DND-41 (cell line): ENCODE measurements at regions not wholly inside any gene's neighbourhood (a gene's known extent, or its start where the extent isn't known, plus 50 kb on each side); places are given as distances from the start of the nearest gene placed in this dataset.

ENCODE experiments used
- ATAC-seq: fragments of 200-7000 bp; cut with Tn5 transposase; 3 replicates; pipeline ENCODE4 v1.9.1; 2021; ENCODE audit warnings: low read depth; ENCODE audit not compliant: insufficient read depth
- DNase-seq: peaks from one replicate; pipeline ENCODE4 v3.0.0-alpha.2; 2020
- H2AFZ ChIP-seq: 2 replicates; pipeline ENCODE4 v1.6.0; 2012; ENCODE audit warnings: low read depth, low read length
- H3K27ac ChIP-seq: 2 replicates; pipeline ENCODE4 v1.5.1; 2012; ENCODE audit warnings: low read length, inconsistent platforms
- H3K27me3 ChIP-seq: fragments of 200-600 bp; sonication (generic); 2 replicates; pipeline ENCODE4 v1.6.0; 2012; ENCODE audit warnings: low read length, mild to moderate bottlenecking, inconsistent platforms; ENCODE audit not compliant: insufficient read depth, poor library complexity
- H3K36me3 ChIP-seq: 2 replicates; pipeline ENCODE4 v1.5.1; 2012; ENCODE audit warnings: low read length, inconsistent platforms; ENCODE audit not compliant: insufficient read depth
- H3K4me1 ChIP-seq: 2 replicates; pipeline ENCODE4 v1.5.1; 2012; ENCODE audit warnings: mild to moderate bottlenecking, low read length; ENCODE audit not compliant: insufficient read depth
- H3K4me2 ChIP-seq: 2 replicates; pipeline ENCODE4 v1.6.0; 2012; ENCODE audit warnings: mild to moderate bottlenecking, moderate library complexity, low read length, inconsistent platforms; ENCODE audit not compliant: insufficient read depth
- H3K4me3 ChIP-seq, 2 experiments: fragments of 200-600 bp in 1 of 2; shearing (Covaris generic) in 1 of 2; 2 replicates each; pipeline ENCODE4 v1.5.1; 2012 to 2016; ENCODE audit warnings: inconsistent platforms in 2 of 2, low read length in 2 of 2, mild to moderate bottlenecking in 2 of 2, low read depth in 1 of 2, moderate library complexity in 1 of 2
- H3K79me2 ChIP-seq: 2 replicates; pipeline ENCODE4 v1.6.0; 2012; ENCODE audit warnings: low read length, inconsistent platforms; ENCODE audit not compliant: insufficient read depth
- H3K9ac ChIP-seq: 2 replicates; pipeline ENCODE4 v1.6.0; 2012; ENCODE audit warnings: low read depth, mild to moderate bottlenecking, inconsistent platforms, low read length, moderate library complexity
- H3K9me3 ChIP-seq: 2 replicates; pipeline ENCODE4 v1.5.1; 2012; ENCODE audit warnings: low read length, moderate library complexity, mild to moderate bottlenecking, inconsistent platforms; ENCODE audit not compliant: insufficient read depth, severe bottlenecking
- H4K20me1 ChIP-seq: 2 replicates; pipeline ENCODE4 v1.6.0; 2012; ENCODE audit warnings: low read length; ENCODE audit not compliant: insufficient read depth
- CTCF ChIP-seq: IDR thresholded peaks from 2 replicates; pipeline ENCODE4 v1.5.1; 2012; ENCODE audit warnings: borderline replicate concordance, low read length, moderate library complexity, mild to moderate bottlenecking; ENCODE audit not compliant: poor library complexity, severe bottlenecking; ENCODE audit errors: extremely low read depth
- EZH2 ChIP-seq: IDR thresholded peaks from 3 replicates; pipeline ENCODE4 v1.6.1; 2012; ENCODE audit warnings: borderline replicate concordance, low read depth, mild to moderate bottlenecking, moderate library complexity, low read length, inconsistent platforms; ENCODE audit not compliant: severe bottlenecking

DNA sequence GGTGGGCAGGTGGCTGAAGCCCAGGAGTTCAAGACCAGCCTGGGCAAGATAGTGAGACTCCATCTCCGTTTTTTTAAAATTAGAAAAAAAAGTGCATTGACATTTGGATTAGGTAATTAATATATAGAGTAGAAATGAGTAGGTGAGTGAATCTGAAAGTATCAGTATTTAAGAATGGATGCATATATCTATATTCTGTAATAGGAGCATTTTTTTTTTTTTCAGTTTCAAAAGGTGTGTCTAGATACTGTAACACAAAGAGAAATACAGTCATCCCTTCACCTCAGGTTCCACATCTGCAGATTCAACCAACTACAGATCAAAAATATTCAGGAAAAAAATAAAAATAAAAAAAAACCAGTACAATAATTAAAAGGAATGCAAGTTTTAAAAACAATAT is 50.8 kb downstream of the RBM27 start:
- H3K4me1 ChIP-seq, result no peaks in the 10 kb centered on the region
- no peak overlapping the region for H3K9ac ChIP-seq
- no peaks in the 10 kb centered on the region for H3K9me3 ChIP-seq
- TF ChIP-seq CTCF (no peak), EZH2 (no peak)
- no peak overlapping the region for H2AFZ ChIP-seq
- peaks cover 6% of the 10 kb centered on the region; the same call in 1 of the 2 replicates for H4K20me1 ChIP-seq
- no peaks in the 10 kb centered on the region for H3K27me3 ChIP-seq
- H3K4me2 ChIP-seq, result no peak overlapping the region
- ATAC-seq, result no peak
- no peak overlapping the region for H3K27ac ChIP-seq
- H3K79me2 ChIP-seq, result no peaks in the 10 kb centered on the region; the same call in 1 of the 2 replicates
- H3K4me3 ChIP-seq, result no peak overlapping the region
- no peak for DNase-seq
- H3K36me3 ChIP-seq, result peaks cover 73% of the 10 kb centered on the region

DNA sequence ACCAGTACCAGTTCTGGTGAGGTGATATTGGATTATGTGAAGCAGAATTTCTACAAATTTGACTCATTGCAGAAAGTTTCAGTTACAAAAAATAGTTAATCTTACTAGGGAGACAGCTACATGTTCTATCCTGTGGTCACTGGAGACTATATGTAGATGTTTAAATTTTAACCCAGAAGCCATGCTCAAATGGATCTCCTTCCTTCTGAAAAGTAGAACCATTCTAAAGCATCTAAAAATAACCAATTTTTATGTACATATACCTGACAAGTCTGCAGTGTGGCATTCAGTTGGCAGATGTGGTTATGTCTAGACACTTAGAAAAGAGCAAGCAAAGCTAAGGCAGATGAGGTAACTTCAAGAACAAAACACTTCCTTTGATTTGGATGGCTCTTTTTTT is 65.5 kb upstream of the POU4F3 start:
- Histone ChIP-seq H3K36me3 (peaks cover 82% of the 10 kb centered on the region), H3K27me3 (no peaks in the 10 kb centered on the region)
- no peak for ATAC-seq

DNA sequence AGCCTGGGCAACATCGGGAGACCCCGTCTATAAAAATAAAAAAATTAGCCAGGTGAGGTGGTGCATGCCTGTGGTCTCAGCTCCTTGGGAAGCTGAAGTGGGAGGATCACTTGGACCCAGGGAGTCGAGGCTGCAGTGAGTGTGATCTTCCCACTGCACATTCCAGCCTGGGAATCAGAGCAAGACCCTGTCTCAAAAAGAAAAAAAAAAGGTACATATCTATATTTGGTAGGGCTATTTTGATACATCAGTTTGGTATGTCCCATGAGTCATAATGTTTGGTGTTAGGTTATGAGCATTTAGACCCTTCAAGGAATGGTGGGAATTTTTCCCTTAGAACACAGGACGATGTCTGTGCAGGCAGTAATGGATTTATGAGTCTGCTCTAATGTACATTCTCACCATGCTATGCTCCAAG is 55.3 kb upstream of the POU4F3 start:
- H4K20me1 ChIP-seq, result no peaks in the 10 kb centered on the region
- DNase-seq (no peak), ATAC-seq (no peak)
- H2AFZ ChIP-seq, result no peak overlapping the region
- H3K9ac ChIP-seq, result no peak overlapping the region
- H3K27ac ChIP-seq, result no peak overlapping the region
- H3K4me3 ChIP-seq, result no peak overlapping the region
- no peaks in the 10 kb centered on the region for H3K79me2 ChIP-seq
- H3K9me3 ChIP-seq, result no peaks in the 10 kb centered on the region
- H3K4me2 ChIP-seq, result no peak overlapping the region
- peaks cover 70% of the 10 kb centered on the region for H3K36me3 ChIP-seq
- no peaks in the 10 kb centered on the region for H3K4me1 ChIP-seq
- no peak for TF ChIP-seq CTCF
- no peak for TF ChIP-seq EZH2
- H3K27me3 ChIP-seq, result no peaks in the 10 kb centered on the region

More for the DNA sequence above, 65.5 kb upstream of the POU4F3 start:
- no peak for TF ChIP-seq CTCF
- TF ChIP-seq EZH2, result no peak
- DNase-seq, result no peak
- H3K4me2 ChIP-seq, result no peak overlapping the region
- H3K9ac ChIP-seq, result no peak overlapping the region
- no peaks in the 10 kb centered on the region for H4K20me1 ChIP-seq
- H3K4me3 ChIP-seq, result no peak overlapping the region
- H3K4me1 ChIP-seq, result no peaks in the 10 kb centered on the region
- no peak overlapping the region for H3K27ac ChIP-seq
- H3K9me3 ChIP-seq, result no peaks in the 10 kb centered on the region
- H3K79me2 ChIP-seq, result peaks cover 3% of the 10 kb centered on the region; the same call in 1 of the 2 replicates
- no peak overlapping the region for H2AFZ ChIP-seq

- no peak for TF ChIP-seq CTCF
- TF ChIP-seq EZH2, result no peak
- H3K79me2 ChIP-seq, result no peaks in the 10 kb centered on the region
- no peak overlapping the region for H3K4me3 ChIP-seq
- H3K4me2 ChIP-seq, result no peak overlapping the region
- no peak overlapping the region for H3K9ac ChIP-seq
- no peaks in the 10 kb centered on the region for H3K9me3 ChIP-seq
- H4K20me1 ChIP-seq, result no peaks in the 10 kb centered on the region
- ATAC-seq (no peak), DNase-seq (no peak)
- no peak overlapping the region for H2AFZ ChIP-seq
- H3K27me3 ChIP-seq, result no peaks in the 10 kb centered on the region
- peaks cover 63% of the 10 kb centered on the region for H3K36me3 ChIP-seq
- no peaks in the 10 kb centered on the region for H3K4me1 ChIP-seq
- no peak overlapping the region for H3K27ac ChIP-seq
Measured at GRCh38 chr5:146284016-146284415, 54.6 kb upstream of the POU4F3 start.
